ENCODE measurements at regions not wholly inside any gene's neighbourhood (a gene's known extent, or its start where the extent isn't known, plus 50 kb on each side); places are given as distances from the start of the nearest gene placed in this dataset.

DNA sequence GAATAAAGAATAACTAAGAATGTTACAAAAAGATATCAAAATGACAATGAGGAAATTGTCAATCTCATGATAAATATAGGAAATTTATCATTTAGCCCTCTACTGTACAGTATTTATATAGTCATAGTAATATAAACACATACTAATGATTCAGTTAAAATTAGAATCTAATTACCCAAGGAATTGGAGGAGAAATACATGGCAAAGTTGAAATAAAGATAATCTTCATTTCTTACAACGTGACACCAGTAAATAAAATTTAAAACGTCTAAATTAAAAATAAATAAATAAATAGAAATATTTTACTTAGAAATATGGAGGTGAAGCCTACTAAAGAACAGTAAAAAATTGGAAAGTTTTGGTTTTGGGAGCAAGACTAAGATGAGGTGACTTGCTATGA is 2163.1 kb upstream of the PCDH20 start:
- TF ChIP-seq, protein P1, sequence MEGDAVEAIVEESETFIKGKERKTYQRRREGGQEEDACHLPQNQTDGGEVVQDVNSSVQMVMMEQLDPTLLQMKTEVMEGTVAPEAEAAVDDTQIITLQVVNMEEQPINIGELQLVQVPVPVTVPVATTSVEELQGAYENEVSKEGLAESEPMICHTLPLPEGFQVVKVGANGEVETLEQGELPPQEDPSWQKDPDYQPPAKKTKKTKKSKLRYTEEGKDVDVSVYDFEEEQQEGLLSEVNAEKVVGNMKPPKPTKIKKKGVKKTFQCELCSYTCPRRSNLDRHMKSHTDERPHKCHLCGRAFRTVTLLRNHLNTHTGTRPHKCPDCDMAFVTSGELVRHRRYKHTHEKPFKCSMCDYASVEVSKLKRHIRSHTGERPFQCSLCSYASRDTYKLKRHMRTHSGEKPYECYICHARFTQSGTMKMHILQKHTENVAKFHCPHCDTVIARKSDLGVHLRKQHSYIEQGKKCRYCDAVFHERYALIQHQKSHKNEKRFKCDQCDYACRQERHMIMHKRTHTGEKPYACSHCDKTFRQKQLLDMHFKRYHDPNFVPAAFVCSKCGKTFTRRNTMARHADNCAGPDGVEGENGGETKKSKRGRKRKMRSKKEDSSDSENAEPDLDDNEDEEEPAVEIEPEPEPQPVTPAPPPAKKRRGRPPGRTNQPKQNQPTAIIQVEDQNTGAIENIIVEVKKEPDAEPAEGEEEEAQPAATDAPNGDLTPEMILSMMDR (IDR thresholded peaks at IDR 0.05), result no peak
- no peak for TF ChIP-seq POLR2A (IDR thresholded peaks at IDR 0.05)
